CD14-positive monocyte (primary cell): ENCODE measurements at regions not wholly inside any gene's neighbourhood (a gene's known extent, or its start where the extent isn't known, plus 50 kb on each side); places are given as distances from the start of the nearest gene placed in this dataset.

Experiments
- DNase-seq, 3 donors: peaks; one replicate each; pipeline ENCODE4 v3.0.0-alpha.2; 2011 to 2022
- H2AFZ ChIP-seq: 2 replicates; pipeline ENCODE4 v1.6.0; 2012; ENCODE audit warnings: mild to moderate bottlenecking, low read depth, low read length, inconsistent platforms; ENCODE audit not compliant: insufficient read depth, poor library complexity, severe bottlenecking
- H3K27ac ChIP-seq, 2 donors: 1 replicate in 1 of 2; 2 replicates in 1 of 2; pipeline ENCODE4 v1.5.1; 2012 to 2013; ENCODE audit warnings: low read length in 2 of 2, control low read depth in 1 of 2, inconsistent platforms in 1 of 2, low read depth in 1 of 2, mild to moderate bottlenecking in 1 of 2
- H3K27me3 ChIP-seq, 2 donors: one replicate each; pipeline versions ENCODE4 v1.6.0 to v1.6.1; 2011 to 2013; ENCODE audit warnings: low read length in 2 of 2; ENCODE audit not compliant: control insufficient read depth in 2 of 2, insufficient read depth in 2 of 2
- H3K36me3 ChIP-seq, 2 donors: replicated peaks in 1 of 2; 1 replicate in 1 of 2; 2 replicates in 1 of 2; pipeline versions ENCODE4 v1.5.1 to v1.6.1; 2012 to 2013; ENCODE audit warnings: low read length in 2 of 2, control low read depth in 1 of 2, inconsistent platforms in 1 of 2, mild to moderate bottlenecking in 1 of 2; ENCODE audit not compliant: insufficient read depth in 2 of 2, control insufficient read depth in 1 of 2
- H3K4me1 ChIP-seq, 2 donors: 1 replicate in 1 of 2; 2 replicates in 1 of 2; pipeline versions ENCODE4 v1.5.1 to v1.6.1; 2012 to 2013; ENCODE audit warnings: low read length in 2 of 2, control low read depth in 1 of 2, inconsistent platforms in 1 of 2, mild to moderate bottlenecking in 1 of 2, moderate library complexity in 1 of 2; ENCODE audit not compliant: insufficient read depth in 2 of 2, control insufficient read depth in 1 of 2
- H3K4me2 ChIP-seq: replicated peaks from 2 replicates; pipeline ENCODE3; 2012; ENCODE audit warnings: low read length, moderate library complexity, mild to moderate bottlenecking; ENCODE audit not compliant: poor library complexity, severe bottlenecking; ENCODE audit errors: extremely low read depth
- H3K4me3 ChIP-seq, 3 experiments: fragments of 200-600 bp in 1 of 3; sonication (generic) in 1 of 3; replicated peaks in 1 of 3; 1 replicate in 2 of 3; 2 replicates in 1 of 3; pipeline ENCODE4 v1.5.1; 2011 to 2013; ENCODE audit warnings: low read length in 3 of 3, mild to moderate bottlenecking in 3 of 3, control low read depth in 2 of 3, low read depth in 2 of 3, inconsistent platforms in 1 of 3, moderate library complexity in 1 of 3
- H3K79me2 ChIP-seq: 2 replicates; pipeline ENCODE4 v1.6.0; 2012; ENCODE audit warnings: mild to moderate bottlenecking, control low read depth, inconsistent platforms, low read length, moderate library complexity; ENCODE audit not compliant: insufficient read depth
- H3K9ac ChIP-seq: 2 replicates; pipeline ENCODE4 v1.6.0; 2017; ENCODE audit warnings: low read length, mild to moderate bottlenecking; ENCODE audit not compliant: insufficient read depth, poor library complexity, severe bottlenecking
- H3K9me3 ChIP-seq, 2 donors: replicated peaks in 1 of 2; 1 replicate in 1 of 2; 2 replicates in 1 of 2; pipeline versions ENCODE4 v1.5.1 to v1.6.1; 2012 to 2013; ENCODE audit warnings: low read length in 2 of 2, control low read depth in 1 of 2; ENCODE audit not compliant: control insufficient read depth in 1 of 2, insufficient read depth in 1 of 2
- H4K20me1 ChIP-seq: 2 replicates; pipeline ENCODE4 v1.6.0; 2012; ENCODE audit warnings: mild to moderate bottlenecking, low read length, control low read depth, moderate library complexity; ENCODE audit not compliant: insufficient read depth
- H3K27ac Mint-ChIP-seq, 7 donors: one replicate each; pipeline ENCODE4 v1.8.0; 2020; ENCODE audit warnings: mild to moderate bottlenecking in 7 of 7, mixed read lengths in 7 of 7, moderate library complexity in 6 of 7, inconsistent platforms in 2 of 7
- H3K27me3 Mint-ChIP-seq, 3 donors: one replicate each; pipeline ENCODE4 v1.8.0; 2021 to 2022; ENCODE audit warnings: low read depth in 3 of 3, mild to moderate bottlenecking in 3 of 3, mixed read lengths in 3 of 3, moderate library complexity in 3 of 3, inconsistent platforms in 1 of 3
- H3K36me3 Mint-ChIP-seq, 2 donors: one replicate each; pipeline ENCODE4 v1.8.0; 2020; ENCODE audit warnings: mixed read lengths in 2 of 2, inconsistent platforms in 1 of 2, mild to moderate bottlenecking in 1 of 2
- H3K4me1 Mint-ChIP-seq: one replicate; pipeline ENCODE4 v1.8.0; 2020; ENCODE audit warnings: mild to moderate bottlenecking, mixed read lengths
- H3K4me3 Mint-ChIP-seq, 2 donors: one replicate each; pipeline ENCODE4 v1.8.0; 2020; ENCODE audit warnings: mild to moderate bottlenecking in 2 of 2, mixed read lengths in 2 of 2, moderate library complexity in 1 of 2
- H3K9me3 Mint-ChIP-seq, 7 donors: one replicate each; pipeline ENCODE4 v1.8.0; 2020 to 2022; ENCODE audit warnings: mixed read lengths in 7 of 7, mild to moderate bottlenecking in 6 of 7, moderate library complexity in 6 of 7, inconsistent platforms in 2 of 7
- CTCF ChIP-seq: fragments of 200-600 bp; IDR thresholded peaks from one replicate; pipeline ENCODE4 v1.8.0; 2022; ENCODE audit warnings: antibody characterized with exemption, mild to moderate bottlenecking
- WGBS: methylation state at CpG from one replicate; pipeline ENCODE4 v1.1.5; 2013; ENCODE audit warnings: missing lambda C conversion rate; ENCODE audit not compliant: insufficient coverage; 5-methylcytosine and 5-hydroxymethylcytosine counted together
- intact Hi-C, 2 donors: fragments of 100-400 bp; cut with micrococcal nuclease; formaldehyde crosslinking; loops; one replicate each; pipeline versions ENCODE4 v1.15.0 to v1.15.1; 2023

GRCh38 chr2:19631871-19632270 is 269.9 kb downstream of the TTC32 start:
- Histone ChIP-seq H3K4me1 (no peaks in the 10 kb centered on the region), H3K9me3 (no peaks in the 10 kb centered on the region), H3K79me2 (no peaks in the 10 kb centered on the region), H3K9ac (no peak overlapping the region), H3K27me3 (no peaks in the 10 kb centered on the region), H3K27ac (no peak overlapping the region), H4K20me1 (no peaks in the 10 kb centered on the region), H3K4me2 (no peak overlapping the region), H3K36me3 (no peaks in the 10 kb centered on the region), H3K4me3 (no peak overlapping the region), H2AFZ (no peak overlapping the region)
- DNase-seq, result no peak
- Mint-ChIP-seq H3K27ac (no peak overlapping the region), H3K27me3 (peaks cover 0 to 3% (median 0%) of the 10 kb centered on the region in 3 donors), H3K9me3 (peaks cover 0 to 3% (median 1%) of the 10 kb centered on the region in 7 donors), H3K4me1 (peaks cover 4% of the 10 kb centered on the region), H3K4me3 (no peak overlapping the region), H3K36me3 (no peaks in the 10 kb centered on the region)
- no CpG with 5 or more reads among the region's 1 CpG for WGBS
- TF ChIP-seq CTCF, result no peak
- intact Hi-C loops, result no loop called here

- Histone ChIP-seq H4K20me1 (no peaks in the 10 kb centered on the region), H3K36me3 (no peaks in the 10 kb centered on the region), H2AFZ (no peak overlapping the region), H3K4me3 (no peak overlapping the region), H3K27me3 (no peaks in the 10 kb centered on the region), H3K9me3 (peaks cover 0 to 3% of the 10 kb centered on the region in 2 donors), H3K4me2 (no peak overlapping the region), H3K4me1 (no peaks in the 10 kb centered on the region), H3K79me2 (no peaks in the 10 kb centered on the region), H3K27ac (no peak overlapping the region), H3K9ac (no peak overlapping the region)
- DNase-seq, result no peak
- 95% methylated on average over 2 of the region's 2 CpGs for WGBS
- Mint-ChIP-seq H3K9me3 (peaks cover 0 to 7% (median 2%) of the 10 kb centered on the region in 7 donors), H3K4me3 (no peak overlapping the region), H3K36me3 (no peaks in the 10 kb centered on the region), H3K4me1 (no peaks in the 10 kb centered on the region), H3K27ac (no peak overlapping the region), H3K27me3 (peaks cover 0 to 3% (median 0%) of the 10 kb centered on the region in 3 donors)
- TF ChIP-seq CTCF, result no peak
- intact Hi-C loops, result no loop called here
Observed at GRCh38 chr2:19630921-19631320, 270.9 kb downstream of the TTC32 start.
